DND-41 (cell line): ENCODE measurements at regions not wholly inside any gene's neighbourhood (a gene's known extent, or its start where the extent isn't known, plus 50 kb on each side); places are given as distances from the start of the nearest gene placed in this dataset.

Source experiments
- CTCF ChIP-seq: IDR thresholded peaks from 2 replicates; pipeline ENCODE4 v1.5.1; 2012; ENCODE audit warnings: borderline replicate concordance, low read length, moderate library complexity, mild to moderate bottlenecking; ENCODE audit not compliant: poor library complexity, severe bottlenecking; ENCODE audit errors: extremely low read depth
- EZH2 ChIP-seq: IDR thresholded peaks from 3 replicates; pipeline ENCODE4 v1.6.1; 2012; ENCODE audit warnings: borderline replicate concordance, low read depth, mild to moderate bottlenecking, moderate library complexity, low read length, inconsistent platforms; ENCODE audit not compliant: severe bottlenecking

GRCh38 chr4:152206185-152206584 lies 329.7 kb downstream of the FBXW7 start:
- TF ChIP-seq EZH2 (no peak), CTCF (no peak)
